ENCODE measurements at regions not wholly inside any gene's neighbourhood (a gene's known extent, or its start where the extent isn't known, plus 50 kb on each side); places are given as distances from the start of the nearest gene placed in this dataset.

DNA sequence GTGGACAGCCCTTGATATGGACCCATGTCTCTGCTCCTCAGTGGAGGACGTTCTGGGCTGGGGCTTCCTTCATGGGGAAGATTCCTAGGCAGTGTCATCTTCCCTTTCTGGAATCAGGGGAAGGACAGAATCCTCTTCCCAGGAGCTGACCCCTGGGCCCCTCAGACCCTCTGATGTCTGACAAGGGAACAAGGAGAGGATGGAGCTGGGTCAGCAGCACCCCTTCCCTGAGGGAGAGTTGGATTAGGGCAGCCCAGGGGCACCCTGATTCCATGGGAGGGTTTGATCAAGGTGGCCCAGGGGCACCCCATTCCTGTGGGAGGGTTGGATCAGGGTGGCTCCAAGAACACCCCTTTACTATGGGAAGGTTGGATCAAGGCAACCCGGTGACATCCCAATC, 86.5 kb downstream of the ACKR3 start:
- DNase-seq = no peak

DNA sequence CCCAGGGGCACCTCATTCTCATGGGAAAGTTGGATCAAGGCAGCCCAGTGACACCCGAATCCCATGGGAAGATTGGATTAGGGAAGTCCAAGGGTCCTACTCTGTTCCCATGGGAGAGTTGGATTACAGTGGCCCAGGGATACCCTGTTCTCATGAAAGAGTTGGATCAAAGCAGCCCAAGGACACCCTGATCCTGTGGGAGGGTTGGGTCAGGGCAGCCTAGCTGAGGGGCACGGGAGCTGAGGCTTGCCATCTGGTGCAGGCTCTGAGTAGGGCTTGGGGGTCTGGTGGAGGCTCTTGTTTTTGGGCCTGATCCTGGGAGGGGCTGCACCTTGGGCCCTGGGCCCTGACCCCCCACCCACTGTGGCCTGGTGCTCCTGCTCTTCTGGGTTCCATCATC, 87.1 kb downstream of the ACKR3 start:
- DNase-seq = no peak

DNA sequence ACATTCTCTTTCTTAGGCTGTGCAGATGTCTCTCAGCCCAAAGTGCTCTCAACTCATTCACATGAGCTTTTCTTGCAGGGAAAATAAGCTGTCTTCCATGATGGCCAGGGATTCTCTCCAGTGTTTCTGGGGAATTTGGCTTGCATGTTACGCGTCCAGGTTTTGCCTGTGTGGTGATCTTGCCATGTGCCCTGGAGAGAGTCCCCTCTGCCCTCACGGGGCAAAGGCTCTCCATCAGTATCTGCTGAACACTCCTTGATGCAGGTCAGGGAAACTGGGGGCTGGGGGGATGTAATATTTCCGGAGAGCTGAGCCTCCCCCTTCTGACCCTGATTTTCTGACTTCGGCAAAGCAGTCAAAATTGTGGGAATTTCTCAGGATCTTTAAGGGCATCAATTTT, 87.6 kb downstream of the ACKR3 start:
- no peak for DNase-seq

DNA sequence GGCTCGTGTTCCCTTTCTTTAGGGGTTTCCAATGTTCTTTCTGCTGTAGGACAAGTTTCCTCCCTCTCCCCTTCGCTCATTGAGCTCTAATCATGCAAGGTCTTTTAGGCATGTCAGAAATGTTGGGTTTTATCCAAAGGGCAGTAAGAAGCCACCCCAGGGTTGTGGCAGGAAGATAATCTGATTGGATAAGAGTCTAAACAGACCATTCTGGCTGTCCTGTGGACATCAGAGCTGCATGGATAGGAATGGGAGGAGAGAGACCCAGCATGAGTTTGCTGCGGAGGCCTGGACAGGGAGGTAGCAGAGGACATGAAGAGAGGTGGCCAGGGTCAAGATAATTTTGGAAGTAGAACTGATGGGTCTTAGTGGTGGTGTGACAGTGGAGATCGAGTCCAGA, 88.2 kb downstream of the ACKR3 start:
- no peak for DNase-seq

DNA sequence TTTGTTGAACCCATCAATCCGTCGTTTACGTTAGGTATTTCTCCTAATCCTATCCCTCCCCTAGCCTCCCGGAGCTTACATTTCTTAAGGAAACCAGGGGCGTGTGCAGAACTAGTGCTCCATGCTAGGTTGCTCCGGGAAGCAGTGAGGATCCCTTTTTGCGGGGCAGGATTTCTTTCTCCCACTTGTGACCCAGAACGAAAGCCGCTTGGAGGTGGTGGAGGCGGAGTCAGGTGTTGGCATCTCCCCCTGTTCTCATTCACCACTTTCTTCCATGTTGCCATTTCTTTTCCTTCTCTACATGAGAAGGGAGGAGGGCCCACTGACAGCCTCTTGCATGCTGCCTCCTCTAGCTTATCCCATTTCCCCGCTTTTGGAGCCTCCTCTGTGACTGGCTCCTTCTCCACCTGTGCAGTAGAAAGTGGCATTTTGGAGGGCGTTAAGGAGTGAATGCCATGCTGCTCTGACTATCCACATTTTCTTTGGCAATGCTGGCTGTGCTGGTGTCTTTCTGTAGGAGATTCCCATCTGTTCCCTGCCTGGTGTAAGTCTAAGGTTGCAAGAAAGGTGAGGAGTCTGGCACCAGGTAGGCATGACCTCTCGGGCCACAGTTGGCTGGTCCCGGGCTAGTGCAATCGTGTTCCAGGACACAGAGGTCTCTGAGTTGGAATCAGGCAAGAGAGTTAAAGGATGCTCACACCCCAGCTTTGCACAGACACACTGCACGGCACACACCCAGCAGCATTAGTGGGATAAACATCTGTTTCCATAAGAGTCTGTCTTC, 89.5 kb downstream of the ACKR3 start:
- no peak for DNase-seq

DNA sequence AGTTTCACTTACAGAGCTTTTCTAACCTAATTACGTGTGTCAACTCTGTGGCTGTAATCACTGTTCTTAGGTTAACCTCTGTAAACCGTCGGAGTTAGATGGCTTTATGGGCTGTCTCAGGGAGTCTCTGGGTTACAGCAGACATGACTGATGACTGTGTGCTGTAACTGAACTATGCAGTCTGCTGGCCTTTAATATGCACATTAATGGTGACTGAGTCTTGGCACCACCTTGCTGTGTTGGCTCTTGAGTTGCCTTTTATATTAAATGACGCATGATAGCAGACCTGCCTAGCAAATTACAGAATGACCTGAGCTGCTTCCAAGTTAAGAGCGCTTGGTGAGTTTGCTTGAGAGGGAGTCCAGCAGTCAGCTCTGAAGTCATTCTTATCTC, 90.1 kb downstream of the ACKR3 start:
- DNase-seq = no peak

DNA sequence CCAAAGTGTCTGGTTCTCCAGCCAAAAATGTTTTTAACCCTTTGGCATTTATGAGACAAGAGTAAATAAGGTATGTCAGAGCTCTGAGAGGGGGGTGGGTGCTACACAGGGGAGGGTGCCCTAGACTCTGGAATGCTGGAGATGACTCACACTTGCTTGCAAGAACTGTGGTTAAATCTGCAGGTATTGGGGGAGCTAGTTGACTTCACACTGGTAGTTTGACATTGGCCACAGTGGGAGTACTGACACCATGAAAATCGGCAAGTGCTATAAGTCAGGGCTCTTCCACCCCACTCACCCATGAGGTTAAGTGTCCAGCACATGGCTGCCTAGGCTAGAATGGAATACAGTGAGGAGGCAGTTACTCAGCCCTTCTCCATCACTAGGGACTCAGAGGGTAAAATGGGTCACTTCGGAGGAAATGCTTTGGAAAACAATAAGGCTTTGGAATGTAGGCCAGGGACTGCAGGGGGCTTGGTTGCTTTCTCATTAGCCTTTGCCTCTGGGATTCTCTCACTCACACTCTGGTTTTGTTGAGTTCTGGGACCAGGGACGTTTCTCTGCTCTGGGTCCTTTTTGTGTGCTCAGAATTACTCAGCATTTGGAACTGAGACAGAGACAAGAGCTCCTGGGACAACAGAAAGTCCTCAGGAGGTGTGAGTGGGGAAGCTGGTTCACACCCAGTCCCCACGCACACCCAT, 91.6 kb downstream of the ACKR3 start:
- DNase-seq = no peak

DNA sequence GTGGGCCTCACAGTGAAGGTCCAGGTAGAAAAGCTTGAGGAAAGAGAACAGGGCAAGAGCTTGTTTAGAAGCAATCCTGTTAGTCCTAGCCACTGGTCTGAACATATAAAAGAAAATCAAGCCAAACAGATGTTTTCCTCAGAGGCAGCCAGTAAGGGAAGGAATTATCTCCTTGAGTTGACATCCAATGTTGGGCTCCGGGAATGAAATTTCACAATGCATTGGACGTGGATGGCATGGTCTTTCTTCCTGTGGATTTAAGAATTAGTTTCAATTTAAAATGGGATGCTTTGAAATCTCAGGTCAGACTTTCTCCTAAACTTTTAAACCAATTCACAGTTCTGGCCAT, 92.1 kb downstream of the ACKR3 start:
- no peak for DNase-seq

DNA sequence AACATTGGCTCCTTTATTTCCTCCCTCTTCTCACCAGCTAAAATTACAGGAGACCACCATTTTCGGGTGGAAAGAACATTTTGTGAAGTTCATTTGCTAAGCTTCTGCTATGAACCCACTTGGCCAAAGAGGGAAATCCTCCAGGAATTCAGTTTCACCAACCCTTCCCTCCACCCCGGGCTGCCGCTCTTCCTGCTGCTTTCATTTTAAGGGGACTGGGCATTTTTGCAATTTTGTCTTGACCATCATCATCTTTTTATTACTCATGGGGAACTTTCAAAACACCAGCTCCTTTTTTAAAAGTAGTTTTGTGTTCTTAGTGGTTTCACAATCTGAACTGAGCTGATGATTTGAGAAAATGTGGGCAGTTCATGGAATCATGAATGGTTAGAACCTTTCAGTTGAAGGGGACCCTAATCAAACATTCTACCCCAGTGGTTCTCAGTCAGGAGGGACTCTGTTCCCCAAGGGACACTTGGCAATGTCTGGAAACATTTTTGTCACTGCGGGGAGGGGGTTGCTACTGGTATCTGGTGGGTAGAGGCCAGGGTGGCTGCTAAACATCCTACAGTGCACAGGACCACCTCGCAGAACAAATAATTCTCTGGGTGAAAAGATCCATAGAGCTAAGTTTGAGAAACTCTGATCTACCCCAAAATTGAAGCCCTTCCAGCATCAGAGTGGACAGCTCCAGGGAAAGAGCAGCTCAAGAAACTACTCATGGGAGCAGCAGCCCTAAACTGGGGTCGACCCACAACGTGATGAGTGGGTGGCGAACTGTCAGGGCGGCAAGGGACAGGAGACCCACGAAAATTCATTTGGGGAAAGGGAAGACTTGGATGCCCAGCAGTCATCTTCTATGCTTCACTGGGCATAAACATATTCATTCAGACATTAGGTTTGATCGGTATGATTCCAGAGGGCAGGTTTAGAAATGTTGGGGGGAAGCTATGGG, 92.9 kb downstream of the ACKR3 start:
- DNase-seq = no peak

DNA sequence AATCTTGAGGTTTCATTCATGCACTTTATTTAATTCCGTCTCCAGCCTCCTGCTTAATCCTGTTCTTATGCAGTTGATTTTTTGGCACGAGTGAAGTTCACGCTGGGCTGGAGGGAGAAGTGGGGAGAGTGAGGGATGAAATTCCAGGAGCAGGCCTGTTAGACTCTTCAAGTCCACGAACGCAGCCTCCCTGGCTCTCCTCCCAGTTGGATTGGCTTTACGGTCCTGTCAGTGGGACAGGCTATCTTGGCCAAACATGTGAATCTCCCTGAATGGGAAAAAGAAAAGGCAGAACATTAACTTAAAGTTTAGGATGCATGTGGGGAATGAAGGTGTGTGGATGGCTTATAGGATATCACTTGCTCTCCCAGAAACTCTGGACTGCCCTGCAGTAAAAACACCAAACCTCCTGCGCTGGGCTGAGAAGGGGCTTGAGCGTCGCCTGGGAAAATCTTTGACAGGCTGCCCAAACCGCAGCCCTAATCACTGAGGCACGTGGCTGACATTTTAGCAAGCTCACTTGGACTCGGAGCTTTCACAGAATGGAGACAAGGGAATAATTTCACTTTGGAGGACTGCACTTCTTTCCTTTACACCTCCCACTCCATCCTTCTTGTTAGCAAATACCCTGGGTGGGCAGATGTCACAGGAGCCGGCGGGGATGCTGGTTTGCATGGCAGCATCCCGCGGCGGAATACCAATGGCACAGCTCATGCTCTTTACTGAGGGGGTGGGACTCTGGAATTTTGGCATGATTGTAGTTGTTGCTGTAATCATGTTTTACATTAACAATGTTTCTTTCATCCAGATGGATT, 93.9 kb downstream of the ACKR3 start:
- DNase-seq = no peak

DNA sequence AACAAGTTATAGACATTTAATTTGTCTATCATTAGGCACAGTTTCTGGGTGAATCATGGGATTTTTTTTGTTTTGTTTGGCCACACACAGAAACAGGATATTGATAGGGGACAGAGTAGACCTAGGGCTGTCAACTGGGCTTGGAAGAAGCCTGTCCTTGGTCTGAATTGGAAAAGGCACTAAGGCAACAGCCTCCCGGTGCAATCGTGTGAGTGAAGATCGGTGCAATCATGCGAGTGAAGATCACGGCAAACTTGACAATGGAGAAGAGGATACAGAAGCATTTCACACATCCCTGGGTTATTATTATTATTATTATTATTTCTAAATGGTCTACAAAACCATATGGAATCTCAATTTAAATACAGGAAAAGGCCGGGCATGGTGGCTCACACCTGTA, 94.5 kb downstream of the ACKR3 start:
- no peak for DNase-seq

DNA sequence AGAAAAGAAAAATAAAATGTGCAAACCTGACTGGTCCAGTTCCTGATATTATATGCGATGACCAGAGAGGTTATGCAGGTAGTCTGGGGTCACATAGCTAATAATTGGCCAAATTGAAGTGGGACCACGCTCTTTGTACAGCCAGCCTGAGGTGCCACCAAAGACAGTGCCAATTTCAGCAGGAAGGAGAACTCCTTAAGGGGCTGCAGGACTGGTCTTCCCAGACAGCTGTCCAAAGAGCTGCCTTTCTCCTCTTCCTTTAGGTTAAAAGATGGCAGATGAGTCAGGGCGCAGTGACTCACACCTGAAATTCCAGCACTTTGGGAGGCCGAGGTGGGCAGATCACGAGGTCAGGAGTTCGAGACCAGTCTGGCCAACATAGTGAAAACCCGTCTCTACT, 95.5 kb downstream of the ACKR3 start:
- DNase-seq = no peak

DNA sequence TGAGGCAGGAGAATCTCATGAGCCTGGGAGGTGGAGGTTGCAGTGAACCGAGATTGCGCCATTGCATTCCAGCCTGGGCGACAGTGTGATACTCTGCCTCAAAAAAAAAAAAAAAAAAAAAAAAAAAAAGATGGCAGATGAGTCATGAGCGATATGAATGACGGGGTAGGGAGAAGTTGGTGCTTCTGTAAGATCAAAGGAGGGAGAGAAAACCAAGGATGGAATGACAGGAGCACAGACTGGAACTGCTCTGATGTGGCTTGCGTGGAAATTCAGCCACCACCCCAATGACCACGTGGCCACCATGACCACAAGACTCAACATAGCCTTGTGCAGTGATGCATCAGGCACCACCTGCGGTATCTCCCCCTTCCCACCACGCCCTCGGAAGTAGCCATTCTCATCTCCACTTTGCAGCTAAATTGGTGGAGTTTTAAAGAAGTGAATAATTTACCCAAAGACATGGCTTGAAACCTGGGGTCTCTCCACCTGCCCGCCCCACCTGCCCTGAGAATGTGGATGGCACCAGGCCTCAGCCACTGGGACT, 96.0 kb downstream of the ACKR3 start:
- no peak for DNase-seq

DNA sequence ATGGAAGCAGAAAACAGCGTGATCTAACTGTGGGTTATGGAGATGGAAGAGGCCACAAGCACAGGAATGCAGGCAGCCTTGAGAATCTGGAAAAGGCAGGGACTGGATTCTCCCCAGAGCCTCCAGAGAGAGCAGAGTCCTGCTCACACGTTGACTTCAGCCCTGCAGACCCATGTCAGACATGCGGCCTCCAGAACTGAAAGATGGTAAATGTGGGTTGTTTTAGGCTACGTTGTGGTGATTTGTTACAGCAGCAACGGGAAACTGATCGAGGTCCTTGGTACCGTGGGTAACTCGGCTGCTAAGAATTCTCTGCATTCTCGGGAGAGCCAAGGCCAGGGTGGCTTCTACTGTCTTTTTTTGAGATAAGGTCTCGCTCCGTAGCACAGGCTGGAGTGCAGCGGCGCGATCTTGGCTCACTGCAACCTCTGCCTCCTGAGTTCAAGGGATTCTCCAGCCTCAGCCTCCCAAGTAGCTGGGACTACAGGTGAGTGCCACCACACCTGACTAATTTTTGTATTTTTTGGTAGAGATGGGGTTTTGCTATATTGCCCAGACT, 97.1 kb downstream of the ACKR3 start:
- DNase-seq = no peak

DNA sequence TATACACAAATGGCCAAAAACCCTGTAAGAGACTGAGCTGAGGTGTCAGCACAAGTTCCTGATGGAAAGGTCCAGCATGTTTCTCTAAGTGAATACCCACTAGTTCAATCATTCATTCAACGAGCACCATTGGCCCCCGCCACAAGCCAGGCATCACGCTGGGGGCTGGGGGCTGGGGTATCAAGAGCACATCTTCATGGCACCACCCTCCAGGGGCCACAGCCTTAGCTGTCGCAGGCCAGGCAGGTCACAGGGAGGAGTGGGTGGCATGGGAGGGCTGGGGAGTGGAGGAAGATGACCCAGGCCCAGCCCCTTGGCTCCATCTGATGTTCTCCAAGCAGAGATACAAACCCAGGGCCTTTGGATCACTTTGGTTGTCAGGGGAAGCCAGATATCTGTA, 97.9 kb downstream of the ACKR3 start:
- no peak for DNase-seq

DNA sequence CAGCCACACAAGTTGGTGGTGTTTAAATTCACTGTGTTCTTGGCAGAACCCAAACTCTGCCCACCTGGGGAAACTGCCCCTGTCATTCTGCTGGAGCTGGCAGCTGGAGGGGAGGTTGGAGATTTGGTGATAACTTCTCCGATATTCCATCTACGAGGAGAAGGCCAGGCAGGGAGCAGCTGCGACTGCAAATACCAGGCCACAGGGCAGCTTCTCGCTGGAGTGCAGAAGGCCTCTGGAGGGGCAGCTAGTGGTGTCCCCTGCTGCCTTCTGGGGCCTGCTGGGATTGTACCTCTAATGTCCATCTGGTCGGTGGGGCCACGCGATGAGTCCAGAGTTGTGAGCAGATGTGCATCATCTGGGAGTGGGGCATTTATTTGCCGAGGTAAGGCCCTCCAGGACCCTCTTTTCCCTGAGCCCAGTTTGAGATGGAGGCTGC, 98.9 kb downstream of the ACKR3 start:
- DNase-seq = no peak

DNA sequence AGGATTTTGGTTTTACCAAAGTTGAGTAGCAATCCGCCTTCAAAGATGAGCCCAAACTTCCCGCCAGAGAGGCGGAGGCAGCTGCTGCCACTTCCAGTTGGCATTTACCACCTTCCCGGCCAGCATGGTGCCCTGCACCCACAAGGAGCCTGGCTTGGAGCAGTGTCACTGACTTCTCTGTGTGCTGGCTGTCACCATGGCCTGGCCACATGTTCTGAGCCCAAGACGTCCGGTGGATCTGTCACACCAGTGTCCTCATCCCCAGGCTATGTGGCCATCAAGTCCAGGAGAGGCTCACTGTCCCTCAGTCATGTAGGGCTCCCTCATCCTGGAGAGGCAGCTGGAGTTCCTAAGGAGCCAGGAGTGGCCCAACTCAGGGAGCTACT, 100.6 kb downstream of the ACKR3 start:
- DNase-seq = no peak

DNA sequence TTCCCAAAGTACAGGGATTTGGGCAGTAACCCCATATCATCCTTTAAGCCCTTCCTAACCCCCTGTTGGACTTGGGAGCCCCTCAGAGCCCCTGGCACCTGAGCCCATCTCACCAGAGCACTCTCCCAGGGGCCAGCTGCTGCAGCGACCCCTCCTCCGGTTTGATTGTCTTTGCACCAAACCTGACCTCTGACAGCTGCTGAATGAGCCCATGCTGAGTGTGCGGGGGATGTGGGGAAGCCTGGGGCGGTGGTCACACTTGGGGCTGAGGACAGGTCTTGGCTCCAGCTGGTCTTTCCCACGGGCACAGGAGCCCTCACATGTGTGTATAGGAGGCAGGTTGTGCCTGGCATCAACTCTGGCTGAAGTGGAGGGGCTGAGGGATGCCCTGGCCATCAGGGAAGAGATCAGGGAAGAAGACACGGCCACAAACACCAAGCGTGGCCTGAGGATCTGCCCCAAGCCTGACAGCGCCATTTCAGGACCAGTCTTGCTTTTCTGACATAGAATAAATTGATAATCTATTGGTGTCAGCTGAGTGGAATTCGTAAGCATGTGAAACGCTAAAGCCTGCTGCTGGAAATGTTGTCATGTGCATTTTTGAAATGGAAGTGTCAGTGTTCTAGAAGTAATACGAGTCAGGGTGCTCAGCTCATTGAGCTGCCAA, 102.4 kb downstream of the ACKR3 start:
- DNase-seq = no peak

DNA sequence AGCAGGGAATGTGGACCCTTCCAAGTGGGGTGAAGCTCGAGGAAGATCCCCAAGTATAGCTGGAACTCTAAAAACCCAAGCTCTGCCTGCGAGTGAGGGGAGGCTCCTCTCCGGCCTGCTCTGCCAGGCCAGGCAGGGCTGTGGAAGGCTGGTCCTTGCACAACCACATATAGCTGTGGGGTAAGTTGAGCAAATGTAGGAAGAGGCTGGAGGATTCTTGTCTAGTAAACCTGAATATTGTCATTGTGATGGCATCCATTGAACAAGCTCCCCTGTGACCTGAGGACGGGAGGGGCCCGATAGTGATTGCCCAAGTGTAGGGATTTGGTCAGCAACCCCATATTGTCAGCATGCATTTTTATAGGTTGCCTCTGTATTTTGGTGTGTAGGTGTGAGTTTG, 103.0 kb downstream of the ACKR3 start:
- no peak for DNase-seq

DNA sequence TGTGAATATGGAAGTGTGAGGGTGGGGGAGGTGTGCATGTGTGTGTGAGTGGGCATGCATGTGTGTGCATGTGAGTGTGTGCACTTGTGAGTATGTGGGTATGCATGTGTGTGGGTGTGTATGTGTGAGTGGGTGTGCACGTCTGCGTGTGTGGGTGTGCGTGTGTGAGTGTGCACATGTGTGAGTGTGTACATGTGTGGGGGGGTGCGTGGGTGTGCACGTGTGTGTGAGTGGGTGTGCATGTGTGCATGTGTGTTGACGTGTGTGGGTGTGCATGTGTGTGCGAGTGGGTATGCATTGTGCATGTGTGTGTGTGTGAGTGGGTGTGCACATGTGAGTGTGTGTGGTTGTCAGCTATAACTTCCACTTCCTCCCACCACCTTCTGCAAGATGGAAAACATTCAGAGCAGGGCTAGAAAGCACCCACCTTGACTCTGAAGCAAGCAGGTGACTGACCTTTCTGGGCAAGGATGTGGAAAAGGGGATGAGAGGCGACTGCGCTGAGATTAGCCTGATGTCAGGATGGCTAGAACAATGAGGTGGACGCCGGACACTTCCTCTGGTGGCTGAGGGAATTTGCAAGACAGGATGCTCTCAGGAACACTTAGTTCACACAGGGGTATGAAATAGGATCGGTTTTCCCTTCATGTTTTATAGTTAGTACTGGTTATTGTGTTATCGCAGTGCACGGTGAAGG, 103.6 kb downstream of the ACKR3 start:
- no peak for DNase-seq

DNA sequence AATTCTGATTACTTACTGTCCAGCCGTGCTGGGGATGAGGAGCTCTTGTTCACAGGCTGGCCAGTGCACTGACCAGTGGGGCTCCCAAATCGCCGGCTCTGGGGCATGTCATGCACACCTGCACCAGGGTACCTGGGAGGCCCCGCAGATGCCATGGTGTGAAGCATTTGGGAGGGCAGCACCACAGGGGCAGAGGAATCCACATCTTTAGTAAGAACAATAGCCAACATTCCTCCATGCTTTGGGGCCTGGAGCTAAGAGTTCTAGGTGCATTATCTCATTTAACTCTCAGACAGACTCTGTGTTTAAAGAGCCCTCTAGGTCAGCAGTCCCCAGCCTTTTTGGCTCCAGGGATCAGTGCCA, 104.2 kb downstream of the ACKR3 start:
- DNase-seq = no peak
